WERI-Rb-1 (cell line): ENCODE measurements at regions not wholly inside any gene's neighbourhood (a gene's known extent, or its start where the extent isn't known, plus 50 kb on each side); places are given as distances from the start of the nearest gene placed in this dataset.

Experiments
- DNase-seq: peaks from one replicate; pipeline ENCODE4 v3.0.0-alpha.2; 2020
- H3K27ac ChIP-seq: fragments of 250-450 bp; sonication (Bioruptor Pico); 2 replicates; pipeline ENCODE4 v1.5.1; 2020; ENCODE audit warnings: mild to moderate bottlenecking, moderate library complexity
- H3K27me3 ChIP-seq: fragments of 250-450 bp; sonication (Bioruptor Pico); 2 replicates; pipeline ENCODE4 v1.5.1; 2021; ENCODE audit warnings: mild to moderate bottlenecking, low read depth, moderate library complexity; ENCODE audit not compliant: insufficient read depth, severe bottlenecking
- H3K36me3 ChIP-seq: fragments of 250-450 bp; sonication (Bioruptor Pico); 2 replicates; pipeline ENCODE4 v1.5.1; 2020; ENCODE audit warnings: mild to moderate bottlenecking, moderate library complexity
- H3K4me3 ChIP-seq: 2 replicates; pipeline ENCODE4 v1.5.1; 2011; ENCODE audit warnings: low read depth, mild to moderate bottlenecking, control low read depth, low read length
- H3K9me3 ChIP-seq: fragments of 250-450 bp; sonication (Bioruptor Pico); 2 replicates; pipeline ENCODE4 v1.5.1; 2021; ENCODE audit warnings: mild to moderate bottlenecking, moderate library complexity; ENCODE audit not compliant: severe bottlenecking
- TF ChIP-seq, protein P1 (sequence below): IDR thresholded peaks from 2 replicates; pipeline ENCODE4 v1.5.1; 2011; ENCODE audit warnings: low read depth, mild to moderate bottlenecking, control low read depth, inconsistent platforms, low read length

DNA sequence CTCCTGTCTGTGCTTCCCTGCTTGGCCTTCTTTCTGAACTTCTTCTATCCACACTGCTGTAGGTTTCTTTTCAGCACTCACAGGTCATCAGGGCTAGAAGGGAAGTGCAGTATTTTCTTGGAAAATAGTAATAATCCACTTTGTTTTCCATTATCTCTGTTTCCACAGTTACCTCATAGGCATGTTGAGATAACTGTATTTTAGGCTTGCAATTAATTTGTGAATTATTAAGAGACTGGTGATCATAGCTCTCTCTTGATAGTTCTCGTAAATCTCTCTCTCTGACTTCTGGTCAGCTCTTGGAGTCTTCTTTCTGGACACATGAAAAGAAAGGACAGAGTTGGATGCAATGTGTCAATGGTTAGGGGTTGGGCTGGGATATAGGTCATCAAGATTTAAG is 243.6 kb upstream of the IGFBP3 start:
- TF ChIP-seq, protein P1, sequence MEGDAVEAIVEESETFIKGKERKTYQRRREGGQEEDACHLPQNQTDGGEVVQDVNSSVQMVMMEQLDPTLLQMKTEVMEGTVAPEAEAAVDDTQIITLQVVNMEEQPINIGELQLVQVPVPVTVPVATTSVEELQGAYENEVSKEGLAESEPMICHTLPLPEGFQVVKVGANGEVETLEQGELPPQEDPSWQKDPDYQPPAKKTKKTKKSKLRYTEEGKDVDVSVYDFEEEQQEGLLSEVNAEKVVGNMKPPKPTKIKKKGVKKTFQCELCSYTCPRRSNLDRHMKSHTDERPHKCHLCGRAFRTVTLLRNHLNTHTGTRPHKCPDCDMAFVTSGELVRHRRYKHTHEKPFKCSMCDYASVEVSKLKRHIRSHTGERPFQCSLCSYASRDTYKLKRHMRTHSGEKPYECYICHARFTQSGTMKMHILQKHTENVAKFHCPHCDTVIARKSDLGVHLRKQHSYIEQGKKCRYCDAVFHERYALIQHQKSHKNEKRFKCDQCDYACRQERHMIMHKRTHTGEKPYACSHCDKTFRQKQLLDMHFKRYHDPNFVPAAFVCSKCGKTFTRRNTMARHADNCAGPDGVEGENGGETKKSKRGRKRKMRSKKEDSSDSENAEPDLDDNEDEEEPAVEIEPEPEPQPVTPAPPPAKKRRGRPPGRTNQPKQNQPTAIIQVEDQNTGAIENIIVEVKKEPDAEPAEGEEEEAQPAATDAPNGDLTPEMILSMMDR, result no peak
- no peak for DNase-seq
- Histone ChIP-seq H3K27ac (no peak overlapping the region), H3K36me3 (no peaks in the 10 kb centered on the region), H3K4me3 (no peak overlapping the region), H3K27me3 (peaks cover 3% of the 10 kb centered on the region), H3K9me3 (no peaks in the 10 kb centered on the region)

DNA sequence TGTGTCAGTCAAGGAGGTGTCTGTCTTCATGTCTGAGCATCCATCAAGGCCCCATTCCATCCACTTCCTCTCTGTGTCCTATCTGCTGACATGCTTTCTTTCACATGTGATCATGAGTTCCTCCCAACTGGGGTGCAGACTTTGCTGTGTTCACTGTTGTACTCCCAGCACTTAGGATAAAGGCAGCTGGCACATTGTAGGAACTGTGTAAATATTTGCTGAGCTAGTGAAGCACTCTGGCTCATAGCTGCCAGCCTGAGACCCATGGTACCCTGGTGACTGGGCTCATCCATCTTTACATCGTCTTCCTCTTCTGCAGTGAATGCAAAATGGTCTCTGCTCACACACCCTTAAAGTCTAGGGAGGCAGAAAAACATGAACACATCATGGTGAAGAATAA is 242.2 kb upstream of the IGFBP3 start:
- no peak for DNase-seq
- TF ChIP-seq, protein P1, result no peak

DNA sequence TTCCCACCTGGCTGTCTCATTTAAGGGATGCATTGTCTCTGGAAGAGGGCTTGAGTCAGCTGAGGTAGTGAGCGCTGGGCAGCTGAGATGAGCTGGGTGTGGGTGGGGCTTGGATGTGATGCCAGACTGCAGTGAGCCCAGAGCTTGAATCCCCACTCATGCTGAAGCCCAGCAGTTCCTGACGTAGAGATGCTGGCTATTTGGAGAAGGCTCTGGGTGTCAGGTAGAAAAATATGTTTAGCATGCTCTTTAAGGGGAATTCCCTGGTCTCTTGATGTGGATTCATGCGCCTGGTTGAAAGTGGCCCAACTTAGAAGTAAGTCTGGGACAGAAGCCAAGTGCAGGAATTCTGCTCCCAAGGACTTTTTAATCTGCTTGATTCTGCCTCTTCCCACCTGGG is 241.5 kb upstream of the IGFBP3 start:
- Histone ChIP-seq H3K9me3 (no peaks in the 10 kb centered on the region), H3K27me3 (peaks cover 3% of the 10 kb centered on the region), H3K36me3 (no peaks in the 10 kb centered on the region), H3K4me3 (no peak overlapping the region), H3K27ac (no peak overlapping the region)
- DNase-seq, result no peak
- TF ChIP-seq, protein P1, result no peak

More for the DNA sequence above, 242.2 kb upstream of the IGFBP3 start:
- no peak overlapping the region for H3K27ac ChIP-seq
- no peaks in the 10 kb centered on the region for H3K9me3 ChIP-seq
- H3K27me3 ChIP-seq, result peaks cover 3% of the 10 kb centered on the region
- H3K4me3 ChIP-seq, result no peak overlapping the region
- H3K36me3 ChIP-seq, result no peaks in the 10 kb centered on the region

DNA sequence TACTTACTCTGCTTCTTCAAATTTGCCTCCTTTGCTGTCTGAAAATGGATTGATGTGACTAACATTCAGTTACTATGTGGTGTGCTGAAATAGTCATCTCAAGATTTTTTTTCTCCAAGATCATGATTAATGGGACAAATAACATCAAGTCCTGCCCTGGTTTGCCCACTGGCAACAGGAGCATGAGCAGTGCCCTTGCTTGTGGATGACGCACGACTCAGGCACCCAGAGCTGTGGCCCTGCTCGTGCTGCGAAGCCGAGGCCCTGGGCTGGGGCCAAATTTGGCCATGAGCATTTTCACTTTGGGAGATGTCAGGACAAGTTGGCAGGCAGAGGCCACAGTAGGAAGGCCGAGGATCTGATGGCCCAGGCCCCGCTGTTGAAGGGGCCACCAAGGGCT is 239.8 kb upstream of the IGFBP3 start:
- H3K36me3 ChIP-seq, result no peaks in the 10 kb centered on the region
- no peak overlapping the region for H3K27ac ChIP-seq
- peaks cover 8% of the 10 kb centered on the region for H3K27me3 ChIP-seq
- TF ChIP-seq, protein P1, result no peak
- DNase-seq, result no peak
- no peaks in the 10 kb centered on the region for H3K9me3 ChIP-seq
- no peak overlapping the region for H3K4me3 ChIP-seq

DNA sequence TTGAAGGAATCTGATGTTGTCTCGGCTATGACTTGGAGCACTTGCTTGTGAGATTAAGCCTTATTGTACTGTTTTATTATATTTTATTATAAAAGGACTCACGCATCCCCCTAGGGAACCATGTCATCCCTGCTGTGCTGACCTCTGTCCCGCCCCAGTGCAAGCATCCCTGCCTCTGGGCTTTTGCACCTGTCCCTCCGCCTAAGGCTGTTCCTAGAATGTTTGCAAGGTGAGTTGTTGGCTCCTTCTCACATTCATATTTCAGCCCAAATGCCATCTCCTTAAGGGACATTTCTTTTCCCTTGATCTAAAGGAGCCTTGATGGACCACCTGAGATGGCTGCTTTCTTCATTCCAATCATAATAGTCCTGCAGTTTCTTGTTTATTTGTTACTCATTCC is 236.9 kb upstream of the IGFBP3 start:
- DNase-seq, result no peak
- Histone ChIP-seq H3K4me3 (no peak overlapping the region), H3K9me3 (no peaks in the 10 kb centered on the region), H3K27me3 (peaks cover 5% of the 10 kb centered on the region), H3K27ac (no peak overlapping the region), H3K36me3 (no peaks in the 10 kb centered on the region)
- TF ChIP-seq, protein P1, result no peak

DNA sequence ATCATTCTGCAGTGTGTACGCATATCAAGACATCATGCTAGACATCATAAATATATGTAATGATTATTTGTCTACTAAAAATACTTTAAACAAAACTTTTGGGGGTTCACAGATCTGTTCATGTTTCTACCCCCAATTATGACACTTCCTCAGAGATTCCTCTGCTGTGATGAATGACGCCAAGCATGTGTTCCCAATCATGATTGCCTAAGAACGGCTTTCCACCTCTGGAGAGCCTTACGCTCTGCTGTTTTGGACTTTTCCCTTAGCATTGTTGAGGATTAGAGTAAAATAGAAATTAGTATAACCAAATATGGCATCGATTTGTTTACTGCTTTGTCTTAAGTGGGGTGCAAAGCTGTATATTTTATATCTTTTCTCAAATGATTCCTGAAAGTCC is 236.3 kb upstream of the IGFBP3 start:
- TF ChIP-seq, protein P1, result no peak
- Histone ChIP-seq H3K4me3 (no peak overlapping the region), H3K36me3 (no peaks in the 10 kb centered on the region)

More for the DNA sequence above, 236.3 kb upstream of the IGFBP3 start:
- H3K9me3 ChIP-seq, result no peaks in the 10 kb centered on the region
- DNase-seq, result no peak
- no peak overlapping the region for H3K27ac ChIP-seq
- peaks cover 5% of the 10 kb centered on the region for H3K27me3 ChIP-seq
